Fibroblast of skin of scalp (primary cell): ENCODE measurements at regions not wholly inside any gene's neighbourhood (a gene's known extent, or its start where the extent isn't known, plus 50 kb on each side); places are given as distances from the start of the nearest gene placed in this dataset.

ENCODE experiments used
- DNase-seq: peaks from one replicate; pipeline ENCODE4 v3.0.0-alpha.2; 2013

DNA sequence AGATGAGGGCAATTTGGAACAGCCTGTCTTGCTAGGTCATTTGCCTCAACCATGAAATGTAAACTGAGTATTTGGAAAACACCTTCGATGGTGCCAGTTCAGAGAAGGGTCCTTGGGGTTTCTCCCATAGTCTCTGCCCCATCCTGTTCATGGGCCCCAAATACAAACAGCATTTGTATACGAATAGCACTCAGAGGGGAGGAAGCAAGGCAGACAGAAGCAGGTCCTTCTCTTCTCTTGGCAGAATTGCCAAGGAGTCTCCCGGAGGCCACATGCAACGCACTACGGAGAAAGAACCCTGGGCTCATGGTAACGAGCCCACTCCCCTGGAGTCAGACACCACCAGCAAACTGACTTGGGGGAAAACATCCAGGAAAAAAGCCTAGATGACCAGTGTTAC lies 162.1 kb downstream of the RAB11FIP2 start:
- DNase-seq = no peak

DNA sequence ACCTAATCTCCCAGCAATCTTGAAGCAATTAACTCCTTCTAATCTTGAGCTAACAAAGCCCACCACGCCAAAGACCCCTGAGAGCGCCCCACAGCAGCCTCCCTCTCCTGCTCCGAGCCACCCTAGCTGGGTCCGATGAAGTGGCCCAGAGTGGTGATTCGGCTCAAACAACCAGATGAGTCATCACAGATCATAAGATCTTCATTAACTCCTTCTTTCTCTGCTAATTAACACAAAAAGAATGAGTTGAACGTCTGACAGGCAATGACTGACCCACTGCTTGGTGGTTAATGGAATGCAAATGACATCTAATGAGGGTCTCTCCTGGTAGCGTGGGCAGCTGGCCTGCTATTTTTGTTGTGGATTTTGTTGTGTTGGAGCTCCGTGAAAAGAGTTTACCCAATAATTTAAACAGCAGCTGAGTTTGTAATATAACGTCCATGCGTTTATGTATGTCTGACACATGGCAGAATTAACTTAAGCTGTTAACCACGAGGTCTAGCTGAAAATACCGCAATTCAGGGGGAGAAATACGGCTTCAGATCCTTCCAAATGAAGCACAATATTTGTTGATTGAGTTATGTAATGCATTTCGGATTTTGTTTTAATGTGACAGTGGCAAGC lies 161.4 kb downstream of the RAB11FIP2 start:
- DNase-seq = no peak

DNA sequence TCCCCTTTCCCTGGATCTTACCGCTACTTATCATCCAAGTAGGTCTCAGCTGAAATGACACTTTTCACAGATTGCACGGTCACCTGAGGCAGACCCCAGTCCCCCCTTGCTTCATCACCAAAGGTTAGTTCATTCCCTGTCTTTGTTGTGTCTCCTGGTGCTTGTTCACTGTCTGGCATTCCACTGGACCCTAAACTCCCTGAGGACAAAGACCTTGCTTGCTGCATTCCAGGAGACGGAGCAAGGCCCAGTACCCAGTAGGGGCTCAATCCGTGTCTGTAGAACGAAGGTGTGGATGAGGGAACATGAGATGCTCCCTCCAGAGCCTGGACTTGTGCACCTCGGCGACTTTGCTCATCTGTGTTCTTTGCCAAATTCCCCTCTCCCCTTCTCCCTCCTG lies 160.0 kb downstream of the RAB11FIP2 start:
- no peak for DNase-seq

DNA sequence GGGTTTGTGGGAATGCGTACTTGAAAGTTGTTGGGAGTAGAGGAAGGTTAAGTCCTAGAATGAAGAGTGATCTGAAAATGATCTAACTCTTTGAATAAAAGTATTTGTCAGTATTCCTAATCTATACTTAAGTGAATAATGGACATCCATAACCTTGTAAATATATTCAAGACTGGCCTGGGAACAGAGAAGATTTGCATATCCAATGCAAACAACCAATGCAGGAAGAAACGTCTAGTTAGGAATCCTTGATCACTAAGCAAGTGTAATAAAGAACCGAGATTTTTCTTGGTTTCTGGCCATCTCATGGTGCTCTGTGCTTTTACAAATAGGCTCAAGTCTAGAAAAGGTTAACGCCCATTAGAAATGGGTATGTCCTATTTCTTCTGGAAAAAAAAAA lies 157.1 kb downstream of the RAB11FIP2 start:
- DNase-seq = no peak

DNA sequence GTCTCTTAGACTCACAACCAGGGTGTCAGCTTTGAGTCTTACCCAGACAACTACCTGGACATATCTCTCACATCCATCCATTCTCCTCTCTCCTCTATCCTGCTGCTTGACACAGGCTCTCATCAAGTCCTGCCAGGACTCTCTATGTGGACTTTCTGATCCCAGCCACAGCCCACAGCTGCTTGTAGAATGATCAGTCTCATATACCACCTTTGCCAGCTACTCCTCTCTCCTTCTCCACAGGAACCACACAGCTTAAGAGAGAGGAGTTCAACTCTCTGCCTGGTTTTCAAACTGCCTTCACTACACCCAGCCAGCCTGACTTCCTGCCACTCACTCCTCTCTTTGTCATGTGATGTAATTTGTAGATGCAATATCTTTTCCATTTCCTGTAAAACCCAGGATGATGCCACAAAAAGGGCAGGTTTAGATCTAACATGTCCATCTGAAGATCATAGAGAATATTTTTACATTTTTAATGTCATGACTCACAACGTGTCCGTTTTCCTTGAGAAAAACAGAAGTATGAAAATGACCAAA lies 154.0 kb downstream of the RAB11FIP2 start:
- no peak for DNase-seq

DNA sequence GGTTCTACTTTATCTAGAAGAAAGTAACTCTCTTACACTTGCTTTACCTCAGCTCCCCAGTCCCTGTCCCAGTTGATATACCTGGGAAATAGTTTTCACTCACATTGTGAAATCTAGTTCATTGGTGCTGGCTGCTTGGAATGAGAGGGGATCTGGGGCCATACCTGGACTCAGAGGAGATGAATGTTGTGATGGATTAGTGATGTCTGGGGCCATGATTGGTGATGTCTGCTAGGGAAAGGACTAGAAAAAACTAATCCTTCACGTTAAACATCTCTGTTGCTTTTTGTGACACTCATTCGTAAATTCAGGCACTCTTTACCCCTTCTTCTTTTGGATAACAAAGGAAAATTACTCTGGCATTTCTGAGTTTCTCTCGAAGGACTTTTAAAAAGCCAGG lies 152.4 kb downstream of the RAB11FIP2 start:
- no peak for DNase-seq

DNA sequence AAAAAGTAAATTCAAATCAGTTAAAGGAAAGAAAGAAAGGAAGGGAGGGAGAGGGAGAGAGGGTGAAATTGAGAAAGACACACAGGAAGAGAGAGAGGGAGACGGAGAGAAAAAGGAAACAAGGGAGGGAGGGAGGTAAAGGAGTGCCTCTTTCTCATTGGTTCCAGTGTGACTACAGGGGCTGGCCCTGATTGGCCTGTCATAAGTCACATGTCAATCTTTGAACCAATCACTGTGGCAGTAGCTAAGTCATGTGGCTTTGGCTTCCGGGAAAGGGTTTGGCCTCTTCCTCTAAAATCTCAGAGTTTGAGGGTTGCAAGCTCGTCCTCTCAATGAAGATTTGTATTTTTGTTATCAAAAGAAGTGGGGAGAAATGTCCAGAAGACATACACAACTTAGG lies 150.2 kb downstream of the RAB11FIP2 start:
- no peak for DNase-seq

DNA sequence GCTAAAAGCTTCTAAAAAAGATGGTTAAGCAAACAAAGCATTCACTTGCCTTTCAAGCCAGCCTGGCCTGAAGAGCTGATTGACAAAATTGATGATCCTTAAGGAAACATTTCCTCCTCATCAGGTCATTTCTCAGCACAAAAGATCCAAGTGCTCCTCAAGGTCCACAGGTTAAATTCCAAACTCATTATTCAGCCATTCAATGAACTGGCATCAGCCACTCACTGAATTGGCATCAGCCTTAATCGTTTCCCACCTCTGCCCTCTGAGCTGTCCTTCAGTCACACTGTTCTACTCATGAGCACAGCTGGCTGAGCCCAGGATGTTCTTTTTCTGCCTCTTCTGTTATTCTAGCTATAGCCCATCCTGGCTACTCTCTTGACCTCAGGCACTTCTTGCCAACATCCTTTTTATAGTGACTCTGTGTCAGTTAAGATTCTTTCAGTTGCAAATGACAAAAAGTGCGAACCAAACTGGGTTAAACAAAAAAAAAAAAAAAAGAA lies 147.5 kb downstream of the RAB11FIP2 start:
- DNase-seq = no peak

DNA sequence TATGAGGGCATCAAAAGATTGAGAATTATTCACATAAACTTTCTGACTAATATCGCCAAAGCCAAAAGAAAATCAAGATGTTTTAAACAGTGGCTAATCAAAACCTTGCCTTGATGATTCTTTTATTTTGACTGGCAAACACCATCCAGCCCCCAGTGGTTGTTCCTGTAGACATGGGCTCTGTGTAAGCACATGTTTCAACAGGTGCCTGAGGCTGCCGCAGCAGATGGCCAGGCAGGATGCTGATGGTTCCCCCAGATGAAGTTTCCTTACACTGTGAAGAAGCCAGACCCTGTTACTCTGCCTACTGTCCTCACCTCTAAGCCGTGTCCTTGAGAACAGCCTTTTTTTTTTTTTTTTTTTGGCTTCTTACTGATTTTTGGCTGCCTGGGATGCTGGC lies 146.5 kb downstream of the RAB11FIP2 start:
- no peak for DNase-seq

DNA sequence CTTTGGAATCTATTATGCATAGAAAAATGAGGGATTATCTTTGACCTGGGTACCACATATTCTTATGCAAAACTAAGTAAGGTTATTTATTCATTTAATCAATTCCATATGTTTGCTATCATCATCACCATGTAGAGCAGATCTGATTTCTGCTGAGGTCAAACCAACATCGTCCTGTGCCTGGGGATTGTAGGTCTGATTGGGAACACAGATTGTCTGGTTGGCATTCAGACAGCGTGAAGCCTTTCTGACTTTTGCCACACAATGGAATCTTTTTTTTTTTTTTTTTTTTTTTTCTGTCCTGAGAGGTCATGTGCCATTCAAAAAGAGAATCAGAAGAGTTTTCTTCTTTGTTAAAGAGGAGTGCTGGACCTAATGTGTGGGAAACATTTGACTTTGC lies 142.9 kb downstream of the RAB11FIP2 start:
- DNase-seq = no peak

DNA sequence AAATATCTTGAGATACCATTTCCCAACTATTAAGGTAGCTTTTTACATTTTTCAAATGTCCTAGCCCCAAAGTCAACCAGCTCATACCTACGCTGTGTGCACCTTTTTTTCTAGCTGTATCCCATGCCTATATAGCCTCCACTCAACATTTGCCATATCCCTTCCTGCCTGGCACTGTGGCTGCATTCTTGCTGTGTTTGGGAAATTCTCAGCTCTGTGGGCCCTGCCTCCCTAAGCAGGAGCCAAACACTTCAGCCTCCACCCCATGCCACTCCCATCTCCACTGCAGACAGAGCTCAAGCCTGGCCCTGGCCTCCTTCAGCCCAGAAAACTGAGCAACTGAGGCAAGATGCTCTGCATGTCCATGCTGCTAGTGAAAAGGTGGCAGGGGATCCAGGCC lies 141.3 kb downstream of the RAB11FIP2 start:
- no peak for DNase-seq

DNA sequence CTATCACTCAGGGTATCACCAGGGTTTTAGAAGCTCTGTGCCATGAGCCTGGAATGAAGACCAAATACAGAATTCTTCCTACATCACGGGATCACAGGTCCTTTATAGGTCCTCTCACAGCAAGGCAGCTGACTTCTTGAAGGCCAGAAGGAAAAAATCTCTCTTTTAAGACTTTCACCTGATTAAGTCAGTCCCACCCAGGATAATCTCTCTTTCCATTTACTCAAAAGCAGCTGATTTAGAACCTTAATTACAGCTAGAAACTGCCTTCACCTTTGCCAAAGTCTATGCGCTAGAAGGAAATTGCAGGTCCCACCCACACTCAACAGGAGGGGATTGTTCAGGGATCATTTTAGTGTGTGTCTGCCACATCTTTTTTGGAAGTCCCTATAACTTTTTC lies 135.1 kb downstream of the RAB11FIP2 start:
- DNase-seq = no peak

DNA sequence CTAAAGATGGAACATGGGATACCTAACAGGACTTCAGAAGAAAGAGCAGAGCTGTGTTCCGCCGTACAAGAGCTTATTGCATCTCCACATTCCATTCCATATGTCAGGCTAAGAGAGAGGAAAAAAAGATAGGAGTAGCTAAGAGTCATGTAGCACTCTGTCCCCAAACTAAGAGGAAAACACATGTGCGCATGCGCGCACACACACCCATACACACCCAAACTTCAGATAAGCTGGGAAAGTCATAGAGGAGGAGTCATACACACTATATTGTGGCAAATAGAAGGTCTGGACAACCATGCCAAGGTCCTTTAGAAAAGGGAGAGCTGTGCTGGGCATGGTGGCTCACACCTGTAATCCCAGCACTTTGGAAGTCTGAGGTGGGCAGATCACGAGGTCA lies 132.4 kb downstream of the RAB11FIP2 start:
- no peak for DNase-seq

DNA sequence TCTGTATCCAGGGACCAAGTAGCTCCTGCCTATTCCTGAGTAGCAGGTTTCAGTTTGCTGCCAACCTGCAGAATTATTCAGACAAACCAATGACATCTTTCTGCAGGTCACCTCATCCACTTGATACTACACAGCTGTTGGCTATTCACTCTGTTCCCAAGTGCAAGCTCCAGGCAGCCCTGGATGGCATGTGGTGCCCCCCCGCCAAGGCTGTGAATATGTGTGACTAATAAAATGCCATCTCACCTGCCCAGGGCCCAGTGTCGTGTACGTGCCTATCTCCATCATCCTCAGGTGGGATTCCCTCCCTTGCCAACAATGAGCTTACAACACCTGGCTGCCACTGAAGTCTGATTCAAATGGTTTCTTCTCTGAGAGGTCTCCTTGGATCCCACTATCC lies 125.8 kb downstream of the RAB11FIP2 start:
- no peak for DNase-seq

DNA sequence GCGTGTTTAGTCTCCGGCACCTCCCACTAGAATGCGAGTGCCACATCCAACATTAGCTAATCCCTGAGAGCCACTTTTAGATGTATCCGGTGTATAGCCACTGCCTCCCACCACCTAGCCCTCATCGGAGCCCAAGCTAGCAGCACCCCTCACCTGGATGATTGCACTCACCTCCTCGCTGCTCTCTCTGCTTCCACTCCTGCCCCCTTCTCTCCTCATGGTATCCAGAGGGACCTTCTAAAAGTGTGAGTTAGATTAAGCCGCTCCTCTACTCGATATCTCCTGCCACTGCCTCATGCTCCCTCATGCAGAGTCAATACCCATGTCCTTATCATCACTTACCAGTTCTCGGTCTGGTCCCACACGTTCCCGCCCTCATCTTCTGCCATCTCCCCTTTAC lies 125.3 kb downstream of the RAB11FIP2 start:
- no peak for DNase-seq

DNA sequence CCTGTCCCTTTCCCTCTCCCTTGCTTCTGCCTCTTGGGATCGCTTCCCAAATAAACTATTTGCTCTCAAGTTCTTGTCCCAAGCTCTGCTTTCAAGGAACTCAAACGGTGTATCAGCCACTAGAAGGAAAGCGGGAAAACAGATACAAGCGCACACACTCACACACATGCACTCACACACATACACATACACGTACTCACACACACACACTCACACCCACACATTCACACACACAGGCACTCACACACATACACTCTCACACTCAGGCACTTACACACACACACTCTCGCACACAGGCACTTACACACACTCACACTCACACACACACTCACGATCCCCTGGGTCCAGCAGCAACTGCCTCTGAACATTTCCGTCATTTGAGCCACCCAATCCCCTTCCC lies 121.9 kb downstream of the RAB11FIP2 start:
- no peak for DNase-seq

DNA sequence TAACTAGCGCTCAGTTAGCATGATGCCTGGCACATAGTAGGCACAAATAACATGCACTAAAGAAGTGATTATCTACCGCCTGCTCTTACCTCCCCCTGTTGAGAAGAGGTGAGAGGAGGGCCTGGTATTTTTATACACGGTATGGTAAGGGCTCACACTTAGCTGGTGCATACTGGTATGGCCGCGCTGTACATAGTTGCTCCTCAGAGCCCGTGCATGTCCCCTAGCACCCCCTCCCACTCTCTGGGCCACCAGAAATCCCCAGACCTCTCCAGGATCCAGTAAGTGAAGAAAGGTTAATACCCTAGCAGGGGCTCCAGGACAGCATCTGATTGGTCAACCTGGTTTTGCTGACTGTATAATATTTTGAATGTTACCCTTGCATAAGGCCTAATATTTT lies 121.4 kb downstream of the RAB11FIP2 start:
- DNase-seq = no peak

DNA sequence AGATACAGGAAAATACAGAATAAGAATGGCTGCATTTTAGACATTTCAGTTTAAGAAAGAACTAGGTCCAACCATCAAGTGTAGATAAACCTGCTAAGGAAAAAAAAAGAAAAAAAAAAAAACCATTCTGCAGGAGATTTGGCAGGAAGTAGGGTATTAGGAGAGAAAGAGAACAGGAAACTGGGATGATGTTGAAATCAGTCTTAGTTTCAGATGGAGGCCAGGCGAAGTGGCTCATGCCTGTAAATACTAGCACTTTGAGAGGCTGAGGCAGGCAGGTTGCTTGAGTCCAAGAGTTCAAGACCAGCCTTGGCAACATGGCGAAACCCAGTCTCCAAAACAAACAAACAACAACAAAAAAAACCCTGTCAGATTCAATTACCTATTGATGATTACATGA lies 120.2 kb downstream of the RAB11FIP2 start:
- DNase-seq = no peak

DNA sequence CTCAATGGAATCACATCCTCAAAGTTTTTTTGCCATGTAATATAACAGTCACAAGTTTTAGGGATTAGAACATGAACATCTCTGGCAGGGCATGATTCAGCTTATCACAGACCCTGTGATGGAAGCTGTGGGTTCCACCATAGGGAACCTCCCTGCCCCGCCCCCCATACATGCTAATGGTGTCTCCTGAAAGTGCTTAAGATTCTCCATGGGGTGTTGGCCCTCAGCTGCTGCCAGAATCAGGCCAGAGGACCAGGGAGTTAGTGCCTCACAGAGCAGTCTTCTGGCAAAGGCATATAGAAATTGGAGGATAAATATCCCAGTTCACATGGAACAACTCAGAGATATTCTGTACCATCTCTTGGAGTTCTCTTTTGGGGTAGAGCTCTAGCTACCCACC lies 119.4 kb downstream of the RAB11FIP2 start:
- DNase-seq = no peak

DNA sequence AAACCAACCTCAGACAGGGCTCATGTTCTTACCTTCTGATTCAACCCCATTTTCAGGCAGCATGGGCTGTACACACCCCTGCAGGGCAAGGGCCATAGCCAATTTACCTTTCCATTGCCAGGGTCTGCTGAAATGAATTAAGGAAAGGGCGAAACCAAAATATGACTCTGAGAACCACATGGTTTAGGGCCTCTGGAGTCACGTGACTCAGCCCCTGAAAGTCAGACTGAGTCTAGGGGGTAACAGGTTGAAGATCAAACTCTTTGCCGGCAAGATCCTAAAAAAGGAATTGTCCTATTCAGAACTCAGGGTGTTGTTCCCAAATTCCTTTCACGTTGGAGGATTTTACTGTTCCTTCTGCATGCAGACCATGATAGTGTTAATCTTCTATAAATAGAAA lies 118.9 kb downstream of the RAB11FIP2 start:
- no peak for DNase-seq

DNA sequence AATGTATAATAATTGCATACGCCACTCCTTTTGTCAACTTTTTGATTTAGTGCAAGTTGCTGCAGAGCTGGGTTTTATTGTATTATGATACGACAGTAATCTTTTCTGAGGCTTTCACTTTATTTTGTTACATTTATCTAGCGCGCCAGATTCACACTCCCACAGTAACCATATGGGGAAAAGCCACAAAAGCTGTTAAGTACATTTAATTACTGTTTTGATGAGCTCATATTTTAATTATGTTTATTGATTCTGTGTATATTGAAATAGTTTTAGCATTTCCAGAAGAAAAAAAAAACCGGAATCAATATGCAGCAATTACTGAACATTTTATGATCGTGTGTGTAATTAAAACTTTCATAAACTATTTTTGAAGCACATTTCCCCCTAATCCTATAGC lies 118.5 kb downstream of the RAB11FIP2 start:
- no peak for DNase-seq

DNA sequence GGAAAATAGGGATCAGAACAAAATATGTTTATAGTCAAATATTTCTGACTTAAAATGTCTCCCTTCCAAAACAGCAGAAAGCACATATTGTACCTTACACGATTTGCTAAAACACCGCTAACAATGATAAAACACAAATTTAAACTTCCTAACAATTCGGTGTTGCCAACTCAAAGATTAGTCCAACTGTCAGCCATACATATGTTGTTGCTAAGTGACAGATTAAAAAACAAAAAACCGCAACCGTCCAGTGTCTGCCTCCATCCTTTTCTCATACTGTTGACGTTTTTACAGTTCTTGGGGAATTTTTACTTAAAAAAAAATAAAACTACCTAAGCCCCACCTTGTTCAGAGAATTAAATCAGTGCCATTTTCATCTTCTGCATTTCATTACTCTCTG lies 118.0 kb downstream of the RAB11FIP2 start:
- DNase-seq = no peak

DNA sequence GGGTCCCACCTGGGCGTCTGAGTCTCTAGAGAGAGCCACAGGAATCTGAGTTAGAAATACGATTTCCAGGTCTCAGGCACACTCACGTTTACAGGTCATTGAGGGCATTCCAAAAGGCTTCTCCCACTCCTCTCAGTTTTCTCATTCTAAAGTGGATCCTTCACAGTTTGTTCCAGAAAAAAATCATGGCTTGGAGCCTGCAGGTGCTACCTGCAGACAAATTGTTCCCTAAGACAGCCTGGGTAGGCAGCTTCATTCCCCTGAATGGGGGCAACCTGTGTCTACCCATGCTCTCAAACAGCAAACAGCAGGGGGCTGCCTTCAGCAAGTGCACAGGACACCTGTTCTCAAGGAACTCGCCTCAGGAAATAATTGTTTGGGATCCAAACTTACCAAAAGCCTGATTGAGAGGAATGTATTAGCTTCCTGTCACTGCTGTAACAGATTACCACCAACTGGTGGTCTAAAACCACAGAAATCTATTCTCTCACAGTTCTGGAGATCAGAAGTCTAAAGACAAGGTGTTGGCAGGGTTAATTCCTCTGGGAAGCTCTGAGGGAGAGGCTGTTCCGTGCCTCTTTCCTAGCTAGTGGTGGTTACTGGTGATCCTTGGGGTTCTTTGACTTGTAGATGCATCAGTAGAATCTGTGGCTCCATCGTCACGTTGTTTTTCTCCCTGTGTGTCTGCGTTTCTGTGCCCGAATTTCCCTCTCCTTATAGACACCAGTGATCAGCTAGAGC lies 117.2 kb downstream of the RAB11FIP2 start:
- no peak for DNase-seq

DNA sequence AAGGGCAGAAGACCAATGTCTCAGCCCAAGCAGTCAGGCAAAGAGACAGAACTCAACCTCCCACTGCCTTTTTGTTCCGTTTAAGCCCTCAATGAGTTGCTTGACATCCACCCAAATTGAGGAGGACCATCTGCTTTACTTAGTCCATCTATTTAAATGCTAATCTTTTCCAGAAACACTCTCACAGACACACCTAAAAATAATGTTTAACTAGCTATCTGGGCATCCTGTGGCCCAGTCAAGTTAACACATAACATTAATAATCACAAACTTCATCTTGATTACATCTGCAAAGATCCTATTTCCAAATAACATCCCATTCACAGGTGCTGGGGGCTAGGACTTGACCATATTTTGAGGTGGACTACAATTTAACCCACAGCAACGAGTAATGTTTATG lies 115.7 kb downstream of the RAB11FIP2 start:
- no peak for DNase-seq
